ENCODE measurements at regions not wholly inside any gene's neighbourhood (a gene's known extent, or its start where the extent isn't known, plus 50 kb on each side); places are given as distances from the start of the nearest gene placed in this dataset.
A peak's percentile ranks its signal among the peaks of the same experiment; 100 is the strongest.

GRCh38 chr7:149714081-149714909, 59.1 kb downstream of the ZNF467 start:
- peak overlapping the region; percentile 70 for H3K4me3 ChIP-seq (replicated peaks; ENCODE audit: low read depth, low read length)
- TF ChIP-seq, protein P1, sequence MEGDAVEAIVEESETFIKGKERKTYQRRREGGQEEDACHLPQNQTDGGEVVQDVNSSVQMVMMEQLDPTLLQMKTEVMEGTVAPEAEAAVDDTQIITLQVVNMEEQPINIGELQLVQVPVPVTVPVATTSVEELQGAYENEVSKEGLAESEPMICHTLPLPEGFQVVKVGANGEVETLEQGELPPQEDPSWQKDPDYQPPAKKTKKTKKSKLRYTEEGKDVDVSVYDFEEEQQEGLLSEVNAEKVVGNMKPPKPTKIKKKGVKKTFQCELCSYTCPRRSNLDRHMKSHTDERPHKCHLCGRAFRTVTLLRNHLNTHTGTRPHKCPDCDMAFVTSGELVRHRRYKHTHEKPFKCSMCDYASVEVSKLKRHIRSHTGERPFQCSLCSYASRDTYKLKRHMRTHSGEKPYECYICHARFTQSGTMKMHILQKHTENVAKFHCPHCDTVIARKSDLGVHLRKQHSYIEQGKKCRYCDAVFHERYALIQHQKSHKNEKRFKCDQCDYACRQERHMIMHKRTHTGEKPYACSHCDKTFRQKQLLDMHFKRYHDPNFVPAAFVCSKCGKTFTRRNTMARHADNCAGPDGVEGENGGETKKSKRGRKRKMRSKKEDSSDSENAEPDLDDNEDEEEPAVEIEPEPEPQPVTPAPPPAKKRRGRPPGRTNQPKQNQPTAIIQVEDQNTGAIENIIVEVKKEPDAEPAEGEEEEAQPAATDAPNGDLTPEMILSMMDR (IDR thresholded peaks at IDR 0.05; ENCODE audit: low read length, missing control alignments), result no peak
- DNase-seq (ENCODE audit: low read depth), result peak; percentile 87

DNA sequence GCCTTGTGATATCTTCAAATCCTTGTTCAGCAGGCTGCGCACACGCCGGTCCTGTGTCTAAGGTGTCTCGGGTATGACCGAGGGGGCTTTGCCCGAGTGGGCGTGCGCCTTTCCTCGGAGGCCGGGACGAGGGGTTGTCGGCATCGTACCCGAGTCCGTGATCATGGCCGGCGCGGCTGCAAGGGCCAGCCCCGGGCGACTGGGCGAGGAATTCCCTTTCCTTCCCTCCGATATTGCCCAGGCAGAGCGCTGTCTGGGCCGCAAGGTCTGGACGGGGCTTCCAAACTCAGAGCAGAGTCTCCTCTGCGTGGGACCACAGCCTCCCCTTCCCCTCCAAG, 59.7 kb downstream of the ZNF467 start:
- TF ChIP-seq, protein P1 (IDR thresholded peaks at IDR 0.05; ENCODE audit: low read length, missing control alignments), result no peak
- DNase-seq (ENCODE audit: low read depth), result no peak
- no peak overlapping the region for H3K4me3 ChIP-seq (replicated peaks; ENCODE audit: low read depth, low read length)

- DNase-seq (ENCODE audit: low read depth), result no peak
- TF ChIP-seq, protein P1 (IDR thresholded peaks at IDR 0.05; ENCODE audit: low read length, missing control alignments), result no peak
- no peak overlapping the region for H3K4me3 ChIP-seq (replicated peaks; ENCODE audit: low read depth, low read length)
Observed at GRCh38 chr7:149713061-149713730, 60.2 kb downstream of the ZNF467 start.

- H3K4me3 ChIP-seq (replicated peaks; ENCODE audit: low read depth, low read length), result no peak overlapping the region
- TF ChIP-seq, protein P1 (IDR thresholded peaks at IDR 0.05; ENCODE audit: low read length, missing control alignments), result no peak
- no peak for DNase-seq (ENCODE audit: low read depth)
Observed at GRCh38 chr7:149708026-149708425, 65.4 kb downstream of the ZNF467 start.

DNA sequence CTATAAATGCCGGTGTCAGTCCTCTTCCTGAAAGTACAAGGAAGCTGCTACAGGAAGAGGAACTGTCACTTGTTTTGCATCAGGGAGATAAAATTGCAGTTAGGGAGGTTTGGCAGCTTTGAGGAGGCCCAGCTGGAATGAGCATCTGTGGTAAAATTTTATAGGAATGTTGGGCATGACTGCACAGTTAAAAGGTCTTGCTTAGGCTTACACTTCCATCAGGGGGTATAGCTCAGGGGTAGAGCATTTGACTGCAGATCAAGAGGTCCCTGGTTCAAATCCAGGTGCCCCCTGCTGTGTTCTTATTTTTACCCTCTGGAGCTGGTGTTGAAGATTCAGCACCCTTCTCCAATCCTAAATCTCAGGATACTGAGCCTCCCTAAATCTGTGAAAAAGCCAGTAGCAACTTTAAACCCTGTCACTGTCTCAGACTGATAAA, 65.9 kb downstream of the ZNF467 start:
- TF ChIP-seq, protein P1 (IDR thresholded peaks at IDR 0.05; ENCODE audit: low read length, missing control alignments), result no peak
- DNase-seq (ENCODE audit: low read depth), result no peak
- H3K4me3 ChIP-seq (replicated peaks; ENCODE audit: low read depth, low read length), result no peak overlapping the region

- TF ChIP-seq, protein P1 (IDR thresholded peaks at IDR 0.05; ENCODE audit: low read length, missing control alignments), result no peak
- DNase-seq (ENCODE audit: low read depth), result no peak
- no peak overlapping the region for H3K4me3 ChIP-seq (replicated peaks; ENCODE audit: low read depth, low read length)
Observed at GRCh38 chr7:149706398-149706797, 67.0 kb downstream of the ZNF467 start.

Measured in fibroblast of pulmonary artery (primary cell).